ENCODE measurements at regions not wholly inside any gene's neighbourhood (a gene's known extent, or its start where the extent isn't known, plus 50 kb on each side); places are given as distances from the start of the nearest gene placed in this dataset.

- ATAC-seq (peak; percentile 10), DNase-seq (no peak)
- Histone ChIP-seq H3K27me3 (no peaks in the 10 kb centered on the region), H3K9me3 (no peaks in the 10 kb centered on the region), H3K4me3 (no peak overlapping the region), H3K36me3 (no peaks in the 10 kb centered on the region), H3K4me1 (no peaks in the 10 kb centered on the region), H3K27ac (peak overlapping the region; percentile 26)
- intact Hi-C loops (cut with DNase I), result no loop called here
- no peak for TF ChIP-seq CTCF (IDR thresholded peaks at IDR 0.05)
Measured at GRCh38 chr11:128246810-128247594, 340.4 kb downstream of the ETS1 start.

GRCh38 chr11:128246364-128246801 lies 341.0 kb downstream of the ETS1 start:
- Histone ChIP-seq H3K4me3 (no peak overlapping the region), H3K27ac (no peak overlapping the region), H3K9me3 (no peaks in the 10 kb centered on the region), H3K27me3 (no peaks in the 10 kb centered on the region), H3K4me1 (no peaks in the 10 kb centered on the region), H3K36me3 (no peaks in the 10 kb centered on the region)
- no peak for DNase-seq
- TF ChIP-seq CTCF (IDR thresholded peaks at IDR 0.05), result no peak
- peak; percentile 19 for ATAC-seq
- intact Hi-C loops (cut with DNase I), result no loop called here

- no peak for ATAC-seq
- intact Hi-C loops (cut with DNase I), result no loop called here
Measured at GRCh38 chr11:128244871-128245270, 342.5 kb downstream of the ETS1 start.

GRCh38 chr11:128242451-128242850 lies 344.9 kb downstream of the ETS1 start:
- no peak for ATAC-seq
- Histone ChIP-seq H3K4me1 (no peaks in the 10 kb centered on the region), H3K4me3 (no peak overlapping the region), H3K27me3 (no peaks in the 10 kb centered on the region), H3K9me3 (no peaks in the 10 kb centered on the region), H3K27ac (no peak overlapping the region), H3K36me3 (no peaks in the 10 kb centered on the region)
- no peak for TF ChIP-seq CTCF (IDR thresholded peaks at IDR 0.05)
- no peak for DNase-seq
- intact Hi-C loops (cut with DNase I), result no loop called here

More at GRCh38 chr11:128244871-128245270, 342.5 kb downstream of the ETS1 start:
- DNase-seq, result no peak
- H3K4me1 ChIP-seq, result no peaks in the 10 kb centered on the region
- H3K4me3 ChIP-seq, result no peak overlapping the region
- H3K36me3 ChIP-seq, result no peaks in the 10 kb centered on the region
- no peaks in the 10 kb centered on the region for H3K27me3 ChIP-seq
- TF ChIP-seq CTCF (IDR thresholded peaks at IDR 0.05), result no peak
- H3K9me3 ChIP-seq, result no peaks in the 10 kb centered on the region
- no peak overlapping the region for H3K27ac ChIP-seq

GRCh38 chr11:128240546-128240945 lies 346.8 kb downstream of the ETS1 start:
- H3K9me3 ChIP-seq, result no peaks in the 10 kb centered on the region
- DNase-seq (no peak), ATAC-seq (no peak)
- no peak overlapping the region for H3K4me3 ChIP-seq
- intact Hi-C loops (cut with DNase I), result no loop called here
- no peaks in the 10 kb centered on the region for H3K4me1 ChIP-seq
- H3K27me3 ChIP-seq, result no peaks in the 10 kb centered on the region
- TF ChIP-seq CTCF (IDR thresholded peaks at IDR 0.05), result no peak
- no peak overlapping the region for H3K27ac ChIP-seq
- no peaks in the 10 kb centered on the region for H3K36me3 ChIP-seq
